ENCODE measurements at regions not wholly inside any gene's neighbourhood (a gene's known extent, or its start where the extent isn't known, plus 50 kb on each side); places are given as distances from the start of the nearest gene placed in this dataset.
A peak's percentile ranks its signal among the peaks of the same experiment; 100 is the strongest.

DNA sequence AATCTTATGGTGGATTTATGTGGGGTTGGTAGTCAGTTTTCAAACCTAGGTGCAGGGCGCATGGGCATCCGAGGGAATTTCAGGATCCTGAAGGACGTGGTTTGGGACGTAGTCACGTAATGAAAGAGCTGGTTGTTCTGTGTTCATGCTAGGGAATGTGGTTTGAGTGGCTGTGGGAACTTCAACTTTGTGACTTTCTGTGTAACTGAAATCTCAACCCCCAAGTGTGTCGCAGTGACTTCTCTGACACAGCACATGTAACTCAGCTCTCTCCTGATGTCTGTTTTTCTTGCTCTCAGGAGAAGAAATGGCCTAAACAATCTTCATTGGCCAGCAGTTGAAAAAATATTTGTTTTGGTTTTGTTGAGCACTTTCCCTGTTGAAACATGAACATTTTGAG, 199.0 kb downstream of the PTEN start:
- Histone ChIP-seq H3K27ac (peak overlapping the region in 3 of 4 donors; percentile 38 to 74 (median 54)), H3K9me3 (no peaks in the 10 kb centered on the region), H3K4me3 (no peak overlapping the region), H3K27me3 (no peaks in the 10 kb centered on the region), H3K4me1 (peaks cover 0 to 15% (median 6%) of the 10 kb centered on the region in 4 donors), H3K36me3 (no peaks in the 10 kb centered on the region)
- TF ChIP-seq, protein P1, sequence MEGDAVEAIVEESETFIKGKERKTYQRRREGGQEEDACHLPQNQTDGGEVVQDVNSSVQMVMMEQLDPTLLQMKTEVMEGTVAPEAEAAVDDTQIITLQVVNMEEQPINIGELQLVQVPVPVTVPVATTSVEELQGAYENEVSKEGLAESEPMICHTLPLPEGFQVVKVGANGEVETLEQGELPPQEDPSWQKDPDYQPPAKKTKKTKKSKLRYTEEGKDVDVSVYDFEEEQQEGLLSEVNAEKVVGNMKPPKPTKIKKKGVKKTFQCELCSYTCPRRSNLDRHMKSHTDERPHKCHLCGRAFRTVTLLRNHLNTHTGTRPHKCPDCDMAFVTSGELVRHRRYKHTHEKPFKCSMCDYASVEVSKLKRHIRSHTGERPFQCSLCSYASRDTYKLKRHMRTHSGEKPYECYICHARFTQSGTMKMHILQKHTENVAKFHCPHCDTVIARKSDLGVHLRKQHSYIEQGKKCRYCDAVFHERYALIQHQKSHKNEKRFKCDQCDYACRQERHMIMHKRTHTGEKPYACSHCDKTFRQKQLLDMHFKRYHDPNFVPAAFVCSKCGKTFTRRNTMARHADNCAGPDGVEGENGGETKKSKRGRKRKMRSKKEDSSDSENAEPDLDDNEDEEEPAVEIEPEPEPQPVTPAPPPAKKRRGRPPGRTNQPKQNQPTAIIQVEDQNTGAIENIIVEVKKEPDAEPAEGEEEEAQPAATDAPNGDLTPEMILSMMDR (IDR thresholded peaks at IDR 0.05), result no peak
- no peak for TF ChIP-seq POLR2A (IDR thresholded peaks at IDR 0.05)
- no peak for DNase-seq

DNA sequence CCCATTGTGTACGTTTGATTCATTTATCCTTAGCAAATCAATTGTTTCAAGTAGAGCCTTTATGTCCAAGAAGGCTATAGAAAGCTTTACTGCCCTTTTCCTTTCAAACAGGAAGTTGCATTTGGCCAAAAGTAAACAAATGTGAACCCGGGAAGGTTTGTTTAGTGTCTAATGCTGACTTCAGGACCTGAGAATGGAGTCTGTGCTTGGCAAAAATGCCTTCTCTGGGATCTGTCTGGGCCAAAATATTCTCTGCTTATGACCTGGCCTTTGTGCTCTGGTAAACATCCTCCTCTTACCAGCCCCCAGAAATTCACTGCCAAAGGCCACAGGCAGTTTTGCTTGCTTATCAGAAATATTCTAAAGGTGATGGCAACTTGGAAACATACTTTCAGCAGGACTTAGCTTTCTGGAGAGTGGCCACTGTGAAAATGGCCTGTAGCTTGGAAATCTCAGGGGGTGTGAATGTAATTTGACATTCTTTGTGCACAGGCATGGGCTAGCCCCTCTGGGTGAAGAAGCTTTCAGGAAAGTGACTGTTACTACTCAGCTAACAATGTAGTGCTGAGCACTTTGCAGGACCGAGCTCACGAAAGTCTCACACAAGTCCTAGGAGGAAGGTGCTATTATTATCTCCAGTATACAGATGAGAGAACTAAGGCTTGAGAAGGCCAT, 199.5 kb downstream of the PTEN start:
- Histone ChIP-seq H3K27ac (peak overlapping the region; percentile 1 to 74 (median 44)), H3K4me1 (peaks cover 0 to 15% (median 7%) of the 10 kb centered on the region in 4 donors), H3K4me3 (no peak overlapping the region), H3K9me3 (no peaks in the 10 kb centered on the region), H3K36me3 (no peaks in the 10 kb centered on the region), H3K27me3 (no peaks in the 10 kb centered on the region)
- TF ChIP-seq, protein P1 (IDR thresholded peaks at IDR 0.05), result no peak
- no peak for TF ChIP-seq POLR2A (IDR thresholded peaks at IDR 0.05)
- no peak for DNase-seq

DNA sequence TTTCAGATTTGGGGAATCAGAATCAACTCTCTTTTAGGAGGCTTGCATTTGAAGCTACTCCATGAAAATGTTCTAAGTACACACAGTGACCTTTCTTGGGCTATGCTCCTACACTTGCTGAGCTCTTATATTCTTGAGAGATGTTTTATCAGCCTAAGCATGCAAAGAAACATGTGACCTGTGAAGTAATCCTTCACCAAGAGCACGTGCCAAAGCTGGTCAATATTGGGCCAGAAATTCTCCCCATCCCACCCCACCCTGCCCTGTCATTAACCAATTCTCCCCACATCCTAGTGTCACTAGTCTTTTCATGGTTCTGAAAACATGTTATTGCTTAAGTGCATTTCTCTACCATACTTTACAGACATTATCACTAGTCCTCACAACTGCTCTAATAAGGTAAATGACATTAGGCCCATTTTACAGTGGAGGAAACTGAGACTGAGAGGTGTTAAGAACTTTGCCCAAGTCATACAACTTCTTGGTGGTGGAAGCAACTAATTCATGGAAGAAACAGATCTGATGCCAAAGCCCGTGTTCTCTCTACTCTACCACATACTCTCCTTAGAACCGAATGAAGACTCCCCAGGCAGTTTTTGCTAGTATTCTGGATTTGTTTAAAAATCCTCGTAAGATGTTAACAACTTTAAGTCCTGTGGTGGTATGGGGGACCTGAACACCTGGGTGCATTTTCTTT, 200.6 kb downstream of the PTEN start:
- Histone ChIP-seq H3K27me3 (no peaks in the 10 kb centered on the region), H3K27ac (peak overlapping the region; percentile 28 to 74 (median 44))

DNA sequence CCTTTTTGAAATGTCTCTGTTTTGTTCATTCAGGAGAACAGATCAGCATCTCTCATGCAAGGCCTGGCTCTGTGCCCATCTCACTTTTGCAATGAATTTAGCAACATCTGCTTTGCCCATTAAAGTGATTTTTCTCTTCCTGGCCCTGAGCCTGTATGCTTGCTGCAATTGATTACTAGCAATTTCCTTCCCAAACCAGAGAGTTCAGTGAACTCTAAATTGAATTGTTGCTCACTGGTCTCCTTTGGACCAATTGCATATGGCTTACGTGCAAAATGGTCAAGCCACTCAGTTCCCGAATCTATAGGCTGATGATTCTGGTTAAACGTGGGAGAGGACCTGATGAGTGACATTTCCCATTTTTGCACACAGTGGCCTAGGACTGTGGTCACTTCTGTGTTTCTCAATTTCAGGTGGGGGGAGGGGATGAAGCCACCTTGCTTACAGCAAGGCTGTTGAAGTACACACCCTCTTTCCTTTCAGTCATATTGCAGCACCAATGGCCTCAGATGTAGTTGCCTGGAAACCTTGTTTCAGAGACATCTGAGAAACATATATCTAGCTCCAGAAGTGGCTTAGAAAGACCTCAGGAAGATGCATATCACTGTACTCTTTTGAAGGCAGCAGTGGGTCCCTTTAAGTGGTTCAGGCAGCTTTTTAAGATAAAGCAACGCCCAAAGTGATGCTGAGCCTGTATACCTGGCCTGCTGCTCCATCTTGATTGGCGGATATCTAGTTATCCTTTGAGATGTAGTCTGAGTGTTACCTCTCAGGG, 201.4 kb downstream of the PTEN start:
- peaks cover 0 to 15% (median 7%) of the 10 kb centered on the region in 4 donors for H3K4me1 ChIP-seq
- H3K9me3 ChIP-seq, result no peaks in the 10 kb centered on the region
- no peaks in the 10 kb centered on the region for H3K36me3 ChIP-seq
- peak in 2 of 3 donors; percentile 40 to 75 for DNase-seq
- no peak for TF ChIP-seq POLR2A (IDR thresholded peaks at IDR 0.05)
- TF ChIP-seq, protein P1 (IDR thresholded peaks at IDR 0.05), result no peak
- H3K27ac ChIP-seq, result peak overlapping the region in 3 of 4 donors; percentile 28 to 74 (median 54)
- H3K27me3 ChIP-seq, result no peaks in the 10 kb centered on the region
- H3K4me3 ChIP-seq, result no peak overlapping the region

More for the DNA sequence above, 200.6 kb downstream of the PTEN start:
- DNase-seq, result no peak
- no peak for TF ChIP-seq POLR2A (IDR thresholded peaks at IDR 0.05)
- TF ChIP-seq, protein P1 (IDR thresholded peaks at IDR 0.05), result no peak
- H3K4me1 ChIP-seq, result peaks cover 0 to 15% (median 7%) of the 10 kb centered on the region in 4 donors
- no peaks in the 10 kb centered on the region for H3K36me3 ChIP-seq
- no peak overlapping the region for H3K4me3 ChIP-seq
- H3K9me3 ChIP-seq, result no peaks in the 10 kb centered on the region

DNA sequence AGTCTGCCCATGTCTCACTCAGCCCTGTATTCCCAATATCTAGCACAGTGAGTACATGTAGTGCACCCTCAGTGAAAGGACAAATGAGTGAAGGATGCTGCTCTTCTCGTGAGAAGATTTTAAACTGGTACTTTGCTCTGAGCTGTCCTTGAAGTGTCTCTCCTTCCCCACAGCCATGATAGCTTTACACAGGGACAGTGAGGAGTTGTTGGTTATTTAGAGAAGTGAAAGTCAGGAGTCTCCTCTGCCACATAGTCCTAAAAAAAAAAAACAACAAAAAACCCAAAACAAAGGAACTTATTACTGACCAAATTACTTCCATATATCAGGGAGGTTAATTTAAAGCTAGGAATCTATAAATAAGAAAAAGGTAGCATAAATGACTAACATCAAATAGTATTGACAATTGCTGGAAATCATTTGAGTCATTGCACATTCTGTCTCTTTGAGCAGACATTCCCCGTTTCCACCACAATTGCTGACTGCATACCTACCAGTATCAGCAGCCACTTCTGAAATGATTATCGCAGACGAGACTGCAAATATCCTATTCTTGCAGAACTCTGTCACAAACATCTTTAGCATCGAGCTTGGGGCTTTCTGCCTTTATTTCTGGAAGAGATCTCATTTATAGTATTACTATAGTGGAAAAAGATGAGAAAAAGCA, 202.1 kb downstream of the PTEN start:
- TF ChIP-seq, protein P1 (IDR thresholded peaks at IDR 0.05), result no peak
- no peak for TF ChIP-seq POLR2A (IDR thresholded peaks at IDR 0.05)
- DNase-seq, result no peak
- Histone ChIP-seq H3K4me1 (peaks cover 0 to 15% (median 7%) of the 10 kb centered on the region in 4 donors), H3K27me3 (no peaks in the 10 kb centered on the region), H3K4me3 (no peak overlapping the region), H3K9me3 (no peaks in the 10 kb centered on the region), H3K36me3 (no peaks in the 10 kb centered on the region), H3K27ac (peak overlapping the region in 3 of 4 donors; percentile 35 to 64 (median 54))

Data from Peyer's patch (tissue), 4 donors.